Tibial nerve (tissue), 4 donors: ENCODE measurements at regions not wholly inside any gene's neighbourhood (a gene's known extent, or its start where the extent isn't known, plus 50 kb on each side); places are given as distances from the start of the nearest gene placed in this dataset.

ENCODE experiments used
- EP300 ChIP-seq, 2 donors: sonication (generic); formaldehyde crosslinking; IDR thresholded peaks; one replicate each; pipeline ENCODE4 v1.6.1; 2017; ENCODE audit warnings: antibody characterized with exemption in 2 of 2, mild to moderate bottlenecking in 1 of 2
- POLR2A ChIP-seq, 2 donors: fragments of 450-650 bp; IDR thresholded peaks; one replicate each; pipeline ENCODE4 v1.6.1; 2017; ENCODE audit warnings: antibody characterized with exemption in 2 of 2, mild to moderate bottlenecking in 2 of 2, moderate library complexity in 2 of 2
- TF ChIP-seq, protein P1 (sequence below), 5 experiments: fragments of 200-600 bp in 3 of 5; fragments of 450-650 bp in 2 of 5; sonication (generic) in 3 of 5; IDR thresholded peaks; one replicate each; pipeline ENCODE4 v1.5.1; 2016 to 2019; ENCODE audit warnings: antibody characterized with exemption in 5 of 5, mild to moderate bottlenecking in 3 of 5, moderate library complexity in 2 of 5

DNA sequence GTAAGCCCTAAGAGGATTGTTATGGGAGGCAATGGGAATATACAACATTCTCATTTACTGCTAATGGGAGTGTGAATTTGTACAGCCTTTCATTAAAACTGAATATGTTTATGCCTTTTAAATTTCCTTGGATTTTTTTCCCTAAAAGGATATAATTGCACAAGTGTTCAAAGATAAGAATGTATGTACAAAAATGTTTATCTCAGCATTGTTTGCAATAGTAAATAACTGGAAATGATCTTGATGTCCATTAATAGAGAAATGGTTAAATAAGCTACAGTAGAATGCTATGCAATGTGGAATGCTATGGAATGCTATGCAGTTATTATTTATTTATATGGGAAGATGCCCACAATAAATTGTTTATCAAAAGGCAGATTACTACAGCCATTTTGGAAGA is 62.5 kb upstream of the SLC38A2 start:
- no peak for TF ChIP-seq EP300 (IDR thresholded peaks at IDR 0.05)
- no peak for TF ChIP-seq POLR2A (IDR thresholded peaks at IDR 0.05)
- TF ChIP-seq, protein P1, sequence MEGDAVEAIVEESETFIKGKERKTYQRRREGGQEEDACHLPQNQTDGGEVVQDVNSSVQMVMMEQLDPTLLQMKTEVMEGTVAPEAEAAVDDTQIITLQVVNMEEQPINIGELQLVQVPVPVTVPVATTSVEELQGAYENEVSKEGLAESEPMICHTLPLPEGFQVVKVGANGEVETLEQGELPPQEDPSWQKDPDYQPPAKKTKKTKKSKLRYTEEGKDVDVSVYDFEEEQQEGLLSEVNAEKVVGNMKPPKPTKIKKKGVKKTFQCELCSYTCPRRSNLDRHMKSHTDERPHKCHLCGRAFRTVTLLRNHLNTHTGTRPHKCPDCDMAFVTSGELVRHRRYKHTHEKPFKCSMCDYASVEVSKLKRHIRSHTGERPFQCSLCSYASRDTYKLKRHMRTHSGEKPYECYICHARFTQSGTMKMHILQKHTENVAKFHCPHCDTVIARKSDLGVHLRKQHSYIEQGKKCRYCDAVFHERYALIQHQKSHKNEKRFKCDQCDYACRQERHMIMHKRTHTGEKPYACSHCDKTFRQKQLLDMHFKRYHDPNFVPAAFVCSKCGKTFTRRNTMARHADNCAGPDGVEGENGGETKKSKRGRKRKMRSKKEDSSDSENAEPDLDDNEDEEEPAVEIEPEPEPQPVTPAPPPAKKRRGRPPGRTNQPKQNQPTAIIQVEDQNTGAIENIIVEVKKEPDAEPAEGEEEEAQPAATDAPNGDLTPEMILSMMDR (IDR thresholded peaks at IDR 0.05): no peak
